ENCODE measurements at regions not wholly inside any gene's neighbourhood (a gene's known extent, or its start where the extent isn't known, plus 50 kb on each side); places are given as distances from the start of the nearest gene placed in this dataset.

GRCh38 chr17:77354420-77354669 is 213.6 kb downstream of the SEC14L1 start:
- ChIA-PET POLR2A (interaction anchor here (0.5 to 2.5 kb wide), 8 partner anchors 12 to 70 kb away, joined by 3 to 10 read pairs (median 8); no protein-coding TSS in a partner anchor), CTCF (interaction anchor here (1.2 to 2.3 kb wide), 2 partner anchors 23 to 76 kb away, joined by 4 to 11 read pairs; no protein-coding TSS in a partner anchor)
- H3K4me3 ChIP-seq (ENCODE audit: low read depth, low read length): no peak overlapping the region

GRCh38 chr17:77354670-77355455 is 214.1 kb downstream of the SEC14L1 start:
- no peaks in the 10 kb centered on the region for H3K27me3 ChIP-seq (ENCODE audit: control insufficient read depth, insufficient read depth, low read length)
- CTCF ChIA-PET: interaction anchor here (1.2 to 2.3 kb wide), 2 partner anchors 24 to 75 kb away, joined by 4 to 11 read pairs; no protein-coding TSS in a partner anchor
- no peak for TF ChIP-seq CTCF (IDR thresholded peaks at IDR 0.05; ENCODE audit: low read depth, low read length)
- POLR2A ChIA-PET: interaction anchor here (0.5 to 2.5 kb wide), 8 partner anchors 12 to 70 kb away, joined by 3 to 10 read pairs (median 8); no protein-coding TSS in a partner anchor
- H3K9me3 ChIP-seq (ENCODE audit: control insufficient read depth, insufficient read depth, low read length): no peaks in the 10 kb centered on the region; the same call in 1 of the 2 replicates
- H3K4me3 ChIP-seq (ENCODE audit: low read depth, low read length): no peak overlapping the region
- peak; percentile 90 for DNase-seq (ENCODE audit: low read depth, low spot score)
- H3K27ac ChIP-seq (ENCODE audit: low read depth, low read length): peak overlapping the region; percentile 98

More at GRCh38 chr17:77354420-77354669, 213.6 kb downstream of the SEC14L1 start:
- DNase-seq (ENCODE audit: low read depth, low spot score): no peak
- H3K27ac ChIP-seq (ENCODE audit: low read depth, low read length): peak overlapping the region; percentile 98
- no peaks in the 10 kb centered on the region for H3K27me3 ChIP-seq (ENCODE audit: control insufficient read depth, insufficient read depth, low read length)
- H3K9me3 ChIP-seq (ENCODE audit: control insufficient read depth, insufficient read depth, low read length): no peaks in the 10 kb centered on the region; the same call in 1 of the 2 replicates
- no peak for TF ChIP-seq CTCF (IDR thresholded peaks at IDR 0.05; ENCODE audit: low read depth, low read length)

GRCh38 chr17:77356109-77356689 is 215.4 kb downstream of the SEC14L1 start:
- Histone ChIP-seq H3K9me3 (ENCODE audit: control insufficient read depth, insufficient read depth, low read length) (no peaks in the 10 kb centered on the region; the same call in 1 of the 2 replicates), H3K27me3 (ENCODE audit: control insufficient read depth, insufficient read depth, low read length) (no peaks in the 10 kb centered on the region), H3K27ac (ENCODE audit: low read depth, low read length) (peak overlapping the region; percentile 52), H3K4me3 (ENCODE audit: low read depth, low read length) (no peak overlapping the region)
- ChIA-PET POLR2A (interaction anchor here (2.5 kb wide), 1 partner anchor 10 kb away, joined by 10 read pairs; no protein-coding TSS in a partner anchor), CTCF (no interaction called here)
- no peak for DNase-seq (ENCODE audit: low read depth, low spot score)
- no peak for TF ChIP-seq CTCF (IDR thresholded peaks at IDR 0.05; ENCODE audit: low read depth, low read length)

GRCh38 chr17:77356690-77357201 is 216.0 kb downstream of the SEC14L1 start:
- TF ChIP-seq CTCF (IDR thresholded peaks at IDR 0.05; ENCODE audit: low read depth, low read length): no peak
- CTCF ChIA-PET: no interaction called here
- POLR2A ChIA-PET: no interaction called here

More at GRCh38 chr17:77356690-77357201, 216.0 kb downstream of the SEC14L1 start:
- Histone ChIP-seq H3K27me3 (ENCODE audit: control insufficient read depth, insufficient read depth, low read length) (no peaks in the 10 kb centered on the region), H3K9me3 (ENCODE audit: control insufficient read depth, insufficient read depth, low read length) (no peaks in the 10 kb centered on the region; the same call in 1 of the 2 replicates), H3K27ac (ENCODE audit: low read depth, low read length) (peak overlapping the region; percentile 34), H3K4me3 (ENCODE audit: low read depth, low read length) (no peak overlapping the region)
- no peak for DNase-seq (ENCODE audit: low read depth, low spot score)
